GM18499 (cell line): ENCODE measurements at regions not wholly inside any gene's neighbourhood (a gene's known extent, or its start where the extent isn't known, plus 50 kb on each side); places are given as distances from the start of the nearest gene placed in this dataset.
"Not testable (repeated sequence)": the region's sequence is repeated elsewhere in the genome, so short reads cannot be mapped to it uniquely, and the experiment has no call there.

Experiments
- ATAC-seq: cut with Tn5 transposase; IDR thresholded peaks from one replicate; pipeline ENCODE4 v1.9.1; 2021; ENCODE audit warnings: moderate number of reproducible peaks; ENCODE audit not compliant: insufficient read depth, unreplicated experiment

DNA sequence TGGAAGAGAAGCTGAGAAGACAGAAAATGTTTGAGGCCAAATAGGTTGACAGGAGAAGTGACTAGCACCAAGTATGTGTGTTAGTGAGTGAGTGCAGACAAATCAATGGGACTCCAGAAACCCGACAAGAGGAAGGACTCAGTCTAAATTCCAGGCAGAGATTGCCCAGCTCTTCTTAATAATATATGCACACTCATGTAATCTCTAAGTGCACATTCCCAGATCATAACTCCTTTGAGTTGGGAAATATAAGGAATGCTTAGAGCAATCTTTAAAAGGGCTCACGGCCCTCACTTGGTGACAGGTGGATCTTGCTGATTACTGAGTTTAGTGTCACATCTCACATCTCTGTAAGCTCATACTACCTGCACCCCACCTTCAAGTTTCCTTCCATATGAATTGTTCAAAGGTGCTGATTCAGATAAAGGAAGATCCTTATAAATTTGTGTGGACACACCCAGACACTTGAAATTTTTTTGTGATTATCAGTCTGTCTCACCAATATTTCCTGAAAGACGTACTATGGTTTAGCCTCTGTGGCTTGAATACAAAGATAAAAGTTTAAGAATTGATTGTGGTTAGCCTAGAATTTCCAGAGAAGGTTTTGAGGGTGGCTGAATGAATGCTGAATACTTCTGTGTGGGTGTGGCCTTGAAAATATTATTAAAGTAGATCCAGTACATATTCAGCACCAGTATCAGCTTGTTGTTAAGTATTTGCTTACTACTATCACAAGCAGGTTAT lies 205.1 kb upstream of the UGT8 start:
- ATAC-seq, result no peak

DNA sequence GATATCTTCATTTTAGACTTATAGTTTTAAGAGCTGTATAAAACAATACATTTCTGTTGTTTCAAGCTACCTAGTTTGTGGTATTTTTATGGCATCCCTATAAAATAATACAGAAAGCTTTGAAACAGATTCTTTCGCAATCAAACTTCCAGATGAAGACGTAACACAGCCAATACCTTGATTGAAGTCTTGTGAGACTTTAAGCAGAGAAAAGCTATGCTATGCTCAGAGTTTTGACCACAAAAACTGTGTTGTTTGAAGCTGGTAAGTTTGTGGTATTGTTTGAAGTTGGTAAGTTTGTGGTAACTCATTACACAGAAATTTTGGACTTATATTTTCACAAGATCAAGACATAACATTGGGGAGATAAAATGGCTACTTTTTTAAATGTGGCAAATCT lies 201.8 kb upstream of the UGT8 start:
- ATAC-seq, result no peak

DNA sequence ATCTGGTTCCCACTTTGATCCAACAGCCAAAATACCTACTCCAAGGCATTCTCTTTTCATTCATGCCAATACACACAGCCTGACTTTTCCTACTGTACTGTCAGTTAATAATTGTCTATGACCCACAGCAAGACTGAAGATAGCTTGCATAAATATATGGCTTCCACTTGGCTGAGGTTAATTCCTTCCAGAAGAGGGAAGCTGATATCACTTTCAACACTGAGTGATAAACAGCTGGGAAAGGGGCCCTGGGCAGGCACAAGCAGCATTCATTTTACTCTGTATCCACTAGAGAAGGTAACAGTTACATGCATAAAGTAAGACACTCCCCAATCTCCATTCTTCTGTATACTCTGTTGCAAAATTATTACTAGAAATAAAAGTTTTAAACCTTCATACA lies 200.2 kb upstream of the UGT8 start:
- no peak for ATAC-seq

DNA sequence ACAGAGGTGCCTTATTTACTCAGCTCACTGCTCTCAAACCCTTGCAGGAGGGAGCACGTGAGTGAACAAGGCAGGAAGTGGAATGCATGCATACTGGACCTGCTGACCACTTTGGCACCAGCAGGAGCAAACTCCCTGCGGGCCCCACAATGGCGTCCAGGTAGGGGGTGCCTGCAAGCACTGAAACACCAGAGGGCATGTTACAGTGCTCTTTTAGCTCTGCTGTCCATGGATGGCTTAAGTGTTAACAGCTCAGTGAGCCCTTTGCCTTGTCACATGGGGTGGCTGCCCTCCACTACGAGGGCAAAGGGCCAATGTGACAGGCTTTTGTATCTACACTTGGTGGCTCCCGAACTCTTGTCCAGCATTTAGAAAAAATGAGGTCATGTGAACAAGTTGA lies 199.5 kb upstream of the UGT8 start:
- ATAC-seq, result no peak

DNA sequence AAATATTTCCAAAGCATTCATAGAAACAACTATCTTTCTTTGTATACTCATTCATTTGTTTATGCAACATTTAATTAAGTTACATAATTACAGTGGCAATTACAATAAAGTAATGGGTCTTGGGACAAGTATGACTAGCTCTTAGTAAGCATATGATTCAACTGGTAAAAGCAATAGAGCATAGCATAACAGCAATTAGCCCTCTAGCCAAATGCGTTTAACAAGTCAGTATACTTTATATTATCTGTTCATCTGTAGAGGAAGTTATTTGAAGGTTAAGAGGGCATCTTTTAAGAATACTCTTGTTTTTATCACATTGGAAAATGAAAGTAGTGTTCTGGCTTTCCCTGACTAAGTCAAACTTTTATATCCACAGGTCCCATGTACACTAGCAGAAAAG lies 198.1 kb upstream of the UGT8 start:
- no peak for ATAC-seq

DNA sequence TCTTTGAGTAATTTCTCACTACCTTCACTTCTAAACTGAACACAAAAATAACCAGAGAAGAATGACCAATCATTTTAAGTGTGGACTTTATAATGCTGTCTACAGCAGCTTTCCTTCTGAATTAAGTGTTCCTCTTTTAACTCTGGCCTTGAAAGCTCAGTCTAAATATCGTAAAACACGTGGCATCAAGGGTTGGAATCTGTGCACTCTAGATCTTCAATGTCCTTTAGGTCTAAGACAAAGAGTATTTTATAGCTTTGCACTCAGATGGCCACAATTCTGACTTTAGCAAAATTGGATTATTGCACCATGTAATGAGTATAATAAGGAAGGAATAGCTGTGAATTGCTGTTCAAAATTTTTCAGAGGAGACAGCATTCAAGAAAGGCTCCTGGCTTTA lies 197.1 kb upstream of the UGT8 start:
- no peak for ATAC-seq

DNA sequence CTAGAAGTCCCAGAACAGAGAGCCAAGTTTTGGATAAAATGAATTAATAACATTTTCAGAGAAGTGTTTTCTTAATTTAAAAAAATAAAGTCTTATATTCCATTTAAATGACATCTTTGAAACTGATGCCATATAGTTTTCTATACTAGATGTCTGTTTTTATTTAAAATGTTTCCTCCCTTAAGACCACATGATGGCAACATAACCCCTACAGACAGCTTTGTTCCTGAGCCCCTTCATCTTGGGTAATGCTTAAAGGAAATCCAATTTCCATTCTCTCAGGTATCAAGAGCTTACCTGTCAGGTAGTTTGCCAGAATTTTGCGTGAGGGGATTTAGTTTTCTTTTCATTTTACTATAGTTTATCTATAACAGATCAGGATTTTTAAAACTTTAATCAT lies 181.4 kb upstream of the UGT8 start:
- ATAC-seq, result no peak

DNA sequence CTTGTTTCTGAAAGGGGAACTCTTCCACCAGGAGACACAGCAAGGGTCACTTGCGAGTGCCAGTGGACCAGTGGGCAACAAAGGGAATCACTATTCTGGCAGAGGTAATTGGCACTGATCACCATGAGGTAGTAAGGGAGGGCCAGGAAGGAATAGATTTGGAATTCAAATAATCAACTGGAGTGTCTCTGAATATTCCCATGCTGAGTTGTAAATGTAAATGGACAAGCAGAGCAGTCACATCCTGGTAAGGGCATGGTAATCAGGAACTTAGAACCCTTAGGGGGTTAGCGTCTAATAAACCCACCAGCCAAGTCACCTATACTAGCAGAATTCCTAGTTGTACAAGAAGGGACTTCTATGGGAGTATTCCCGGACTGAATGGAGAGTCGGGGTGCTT lies 178.5 kb upstream of the UGT8 start:
- ATAC-seq, result no peak

DNA sequence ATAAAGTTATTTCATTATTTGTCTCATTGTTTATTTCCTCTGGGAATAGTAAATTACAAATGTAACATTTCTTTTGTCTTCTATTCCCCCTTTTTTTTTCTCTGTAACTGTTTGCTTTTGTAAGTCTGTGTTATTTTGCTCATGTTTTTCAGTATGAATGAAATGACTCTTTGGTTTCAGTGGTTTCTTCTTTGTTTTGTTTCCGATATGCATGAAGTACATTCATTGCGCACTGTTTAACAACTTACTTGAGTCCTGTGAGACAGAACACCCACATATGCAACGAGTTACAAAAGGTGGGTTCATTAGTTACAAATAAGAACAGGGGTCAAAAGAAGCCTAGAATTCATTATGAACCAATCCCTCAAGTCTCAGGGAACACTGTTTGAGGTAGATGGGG lies 175.0 kb upstream of the UGT8 start:
- peak; percentile 100 for ATAC-seq

DNA sequence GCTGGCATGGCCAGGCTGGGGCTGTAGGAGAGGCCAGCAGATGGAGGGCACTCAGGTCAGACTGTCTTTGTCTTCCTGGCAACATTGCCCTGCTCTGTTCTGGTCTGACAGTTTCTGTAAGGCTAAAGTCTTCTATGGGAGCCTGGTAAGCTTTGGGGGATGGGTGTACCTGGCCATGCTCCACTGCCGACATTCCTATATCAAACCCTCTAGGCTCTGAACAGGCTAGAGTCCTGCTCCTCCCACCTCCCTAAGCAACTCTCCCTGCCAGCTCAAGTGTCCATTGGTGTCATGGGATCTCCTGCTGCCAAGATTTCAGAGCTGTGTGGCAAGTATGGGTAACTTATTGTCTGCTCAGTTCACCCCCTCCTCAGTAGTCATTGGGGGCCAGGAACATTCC lies 163.5 kb upstream of the UGT8 start:
- ATAC-seq, result no peak

DNA sequence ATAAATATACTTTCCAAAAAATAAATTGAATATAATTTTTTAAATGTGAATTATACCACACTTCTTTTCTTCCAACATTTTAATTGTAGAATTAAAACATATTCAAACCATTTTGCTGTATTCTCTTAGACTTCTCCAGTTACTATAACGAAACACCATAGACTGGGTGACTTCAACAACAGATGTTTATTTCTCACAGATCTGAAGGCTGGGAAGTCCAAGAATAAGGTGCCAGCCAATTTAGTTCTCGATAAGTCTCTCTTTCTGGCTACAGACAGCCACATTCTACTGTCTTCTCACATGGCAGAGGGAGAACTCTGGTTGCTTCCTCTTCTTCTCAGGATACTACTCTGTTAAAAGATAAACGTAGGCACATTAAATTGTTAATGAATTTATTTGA lies 155.8 kb upstream of the UGT8 start:
- ATAC-seq, result no peak

DNA sequence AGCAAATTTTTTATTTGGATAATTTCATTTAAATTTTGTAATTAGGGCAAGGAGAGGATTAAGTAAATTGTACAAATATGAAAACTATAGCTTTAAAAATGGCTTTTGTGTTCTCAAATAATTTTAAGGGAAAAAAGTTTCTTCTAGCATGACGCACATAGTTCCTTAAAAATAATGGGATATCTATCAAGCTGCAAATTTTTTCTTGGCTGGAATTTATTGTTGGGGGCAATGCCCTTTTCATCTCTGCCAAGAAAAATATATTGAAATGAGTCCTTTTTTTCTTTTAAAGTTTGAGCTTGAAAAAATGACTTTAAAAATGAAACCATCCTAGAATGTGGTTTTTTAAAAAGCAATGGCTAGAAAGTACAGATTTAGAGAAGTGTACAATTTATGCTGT lies 154.4 kb upstream of the UGT8 start:
- ATAC-seq, result no peak

DNA sequence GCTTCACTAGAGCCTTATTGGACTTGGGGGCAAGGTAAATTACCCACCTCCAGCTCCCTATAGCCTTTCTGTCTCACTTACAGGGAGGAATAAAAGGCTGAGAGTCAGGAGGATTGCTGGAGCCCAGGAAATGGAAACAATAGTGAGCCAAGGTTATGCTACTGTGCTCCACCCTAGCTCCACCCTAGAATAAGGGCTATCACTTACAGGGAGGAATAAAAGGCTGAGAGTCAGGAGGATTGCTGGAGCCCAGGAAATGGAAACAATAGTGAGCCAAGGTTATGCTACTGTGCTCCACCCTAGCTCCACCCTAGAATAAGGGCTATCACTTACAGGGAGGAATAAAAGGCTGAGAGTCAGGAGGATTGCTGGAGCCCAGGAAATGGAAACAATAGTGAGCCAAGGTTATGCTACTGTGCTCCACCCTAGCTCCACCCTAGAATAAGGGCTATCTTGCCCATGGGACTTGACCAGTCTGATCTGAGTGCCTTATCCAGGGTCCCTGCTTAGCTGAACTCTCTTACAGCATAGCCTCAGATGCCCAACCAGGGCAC lies 150.6 kb upstream of the UGT8 start:
- ATAC-seq, result not testable (repeated sequence)

DNA sequence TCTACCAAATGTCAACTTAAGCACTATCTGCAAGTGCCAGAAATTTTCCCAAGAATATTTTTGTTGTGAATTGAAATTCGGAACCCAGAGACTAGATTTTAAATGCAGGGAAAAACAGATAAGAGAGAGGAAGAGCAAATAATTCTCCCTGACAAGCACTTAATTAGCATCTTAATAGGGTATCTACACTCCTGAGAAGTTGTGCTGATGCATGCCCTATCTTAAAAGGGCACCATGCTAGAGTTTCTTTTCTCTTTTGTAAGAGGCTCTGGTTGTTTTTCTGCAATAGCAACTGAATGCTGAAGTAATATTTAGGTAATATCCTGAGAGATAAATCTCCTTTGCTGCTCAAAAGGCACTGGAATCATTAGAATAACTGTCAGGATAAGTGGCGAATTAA lies 139.9 kb upstream of the UGT8 start:
- ATAC-seq, result no peak

DNA sequence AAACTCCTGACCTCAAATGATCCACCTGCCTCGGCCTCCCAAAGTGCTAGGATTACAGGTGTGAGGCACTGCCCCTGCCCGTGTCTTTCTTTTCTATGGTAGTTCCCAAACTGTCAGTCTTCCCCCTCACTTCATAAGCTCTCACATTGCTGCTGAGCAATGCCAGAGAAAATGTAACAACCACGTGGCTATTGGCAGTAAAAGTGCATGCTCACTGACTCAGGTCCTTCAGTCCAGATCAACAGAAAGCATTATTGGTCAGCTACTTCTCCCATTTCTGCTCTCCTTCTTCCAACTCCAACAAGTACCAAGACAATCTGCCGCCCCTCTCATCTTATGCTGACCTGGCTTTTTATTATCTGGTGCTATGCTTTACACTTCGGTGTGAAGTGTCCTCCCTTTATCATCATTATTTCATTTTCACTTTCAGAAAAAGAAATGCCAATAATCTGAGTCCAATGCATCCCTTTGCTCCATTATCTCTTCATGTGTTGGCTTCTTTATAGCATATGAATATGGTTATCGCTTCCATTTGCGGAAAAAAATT lies 133.8 kb upstream of the UGT8 start:
- ATAC-seq, result no peak

DNA sequence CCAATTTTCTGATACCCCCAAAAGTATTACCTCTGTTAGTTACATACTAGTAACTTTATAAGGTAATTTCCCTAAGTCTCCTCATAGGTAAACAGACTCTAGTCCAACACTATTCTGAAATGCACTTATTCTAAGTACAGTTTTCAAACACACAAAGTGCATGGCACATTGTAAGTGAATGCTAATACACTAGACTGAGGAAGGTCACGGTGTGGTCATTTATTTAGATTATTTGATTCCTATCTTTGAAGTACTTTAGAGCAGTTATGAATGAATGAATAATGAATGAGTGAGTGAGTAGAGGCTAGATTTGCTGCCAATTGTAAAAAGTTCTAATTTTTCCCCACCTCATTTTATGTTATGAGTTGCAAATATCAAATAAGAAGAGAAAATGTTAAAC lies 132.8 kb upstream of the UGT8 start:
- ATAC-seq, result no peak

DNA sequence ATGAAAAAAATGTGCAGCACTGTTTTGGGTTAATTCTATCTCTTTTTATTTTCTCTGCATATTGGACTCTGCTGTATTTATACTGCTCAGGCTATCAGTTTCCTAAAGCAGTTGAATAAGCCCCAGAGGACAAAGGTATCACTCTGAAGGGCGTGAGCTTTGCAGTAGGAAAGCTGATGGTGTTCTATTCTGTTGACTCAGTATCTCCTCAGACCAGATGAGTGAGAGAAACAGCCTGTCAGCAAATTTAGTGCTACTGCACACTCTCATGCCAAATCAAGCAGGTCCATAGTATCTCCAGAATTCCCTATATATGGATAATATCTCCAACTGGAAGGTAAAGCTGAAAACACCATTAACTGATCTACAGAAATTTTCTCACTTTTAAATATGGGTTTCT lies 132.3 kb upstream of the UGT8 start:
- ATAC-seq, result no peak

DNA sequence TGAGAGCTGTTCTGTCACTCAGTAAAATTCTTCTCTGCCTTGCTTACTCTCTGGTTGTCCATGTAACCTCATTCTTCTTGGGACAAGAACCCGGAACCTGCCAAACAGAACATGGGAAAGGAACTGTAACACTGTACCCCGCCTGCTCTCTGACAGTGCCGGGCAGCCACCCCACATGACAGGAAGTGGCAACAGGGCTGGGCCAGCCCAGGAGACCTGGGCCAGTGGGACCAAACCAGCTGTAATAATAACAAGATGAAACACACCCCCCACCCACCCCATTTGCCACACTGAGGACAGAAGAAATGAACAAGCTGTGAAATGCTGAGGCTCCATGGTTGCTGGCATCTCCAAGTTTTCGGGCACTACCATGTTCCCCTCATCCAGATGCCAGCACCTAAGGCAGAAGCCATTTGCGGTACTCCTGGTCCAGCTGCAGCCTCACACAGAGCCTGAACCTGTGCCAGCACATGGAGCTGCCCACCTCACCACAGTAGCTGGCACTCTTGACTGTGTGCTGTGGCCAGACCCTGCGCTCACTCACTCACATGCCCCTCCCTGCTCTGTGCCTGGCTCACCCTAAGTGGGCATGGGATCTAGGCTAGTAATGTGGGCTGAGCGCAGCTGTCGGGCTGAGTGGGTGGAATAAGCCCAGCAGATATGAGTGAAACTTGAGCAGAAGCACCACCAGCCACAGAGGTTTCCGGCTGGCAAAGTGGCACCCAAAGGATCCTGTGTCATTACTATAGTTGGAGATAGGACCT lies 126.2 kb upstream of the UGT8 start:
- no peak for ATAC-seq

DNA sequence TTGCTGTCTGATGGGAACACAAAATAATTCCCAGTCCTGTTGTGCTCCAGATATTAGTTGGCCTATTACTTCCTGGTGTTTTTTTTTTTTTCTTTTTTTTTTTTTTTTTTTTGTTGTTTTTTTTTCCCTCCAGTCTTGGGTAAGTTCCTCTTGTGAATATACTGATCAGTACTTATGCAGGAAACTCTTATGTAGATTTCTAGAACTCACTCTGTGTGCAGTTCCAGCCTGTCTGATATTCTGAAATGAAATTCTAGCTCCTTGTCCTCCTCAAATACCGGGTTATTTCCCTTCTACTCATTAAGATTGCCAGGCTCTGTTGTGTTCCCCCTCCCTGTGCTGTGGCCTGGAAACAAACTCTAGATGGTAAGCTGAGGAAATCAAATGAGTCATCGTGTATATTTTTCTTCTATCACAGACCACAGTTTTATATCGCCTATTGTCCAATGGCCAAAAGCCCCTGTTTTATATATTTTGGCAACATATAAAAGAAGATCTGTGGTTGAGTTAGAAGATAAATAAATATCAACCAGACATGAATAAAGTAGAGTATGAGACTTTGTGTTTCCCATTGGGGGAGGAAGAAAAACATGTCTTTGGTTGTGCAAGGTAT lies 124.3 kb upstream of the UGT8 start:
- no peak for ATAC-seq

DNA sequence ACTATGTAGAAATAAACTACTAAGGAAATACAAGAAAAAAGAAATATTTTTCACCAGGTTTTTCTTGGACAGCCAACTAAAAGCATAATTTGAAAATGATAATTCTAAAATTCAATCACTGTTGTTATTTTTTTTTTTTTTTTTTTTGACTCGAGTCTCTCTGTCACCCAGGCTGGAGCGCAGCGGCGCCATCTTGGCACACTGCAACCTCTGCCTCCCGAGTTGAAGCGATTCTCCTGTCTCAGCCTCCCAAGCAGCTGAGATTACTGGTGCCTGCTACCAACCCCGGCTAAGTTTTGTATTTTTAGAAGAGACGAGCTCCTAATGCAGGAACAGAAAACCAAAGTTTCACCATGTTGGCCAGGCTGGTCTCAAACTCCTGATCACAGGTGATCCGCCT lies 122.3 kb upstream of the UGT8 start:
- ATAC-seq, result no peak

DNA sequence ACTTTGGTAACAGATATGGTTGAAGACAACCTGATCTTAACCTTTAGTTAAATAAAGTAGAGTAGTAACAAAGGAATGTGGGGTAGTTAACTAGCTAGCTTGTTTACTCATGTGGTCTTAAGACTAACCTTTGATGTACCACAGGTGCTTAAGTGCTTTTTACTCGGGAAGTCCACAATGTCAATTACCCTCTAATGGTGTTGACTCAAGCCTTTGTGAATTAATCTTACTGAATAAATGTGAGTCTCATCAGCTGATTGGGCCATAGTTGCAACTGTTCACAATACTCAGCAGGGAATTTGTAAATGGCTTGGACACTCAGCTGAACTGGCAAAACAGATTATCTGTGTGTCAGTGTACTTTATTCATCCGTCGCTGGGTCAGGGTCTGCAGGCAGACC lies 119.0 kb upstream of the UGT8 start:
- ATAC-seq, result no peak
